ENCODE measurements at regions not wholly inside any gene's neighbourhood (a gene's known extent, or its start where the extent isn't known, plus 50 kb on each side); places are given as distances from the start of the nearest gene placed in this dataset.
A peak's percentile ranks its signal among the peaks of the same experiment; 100 is the strongest.

DNA sequence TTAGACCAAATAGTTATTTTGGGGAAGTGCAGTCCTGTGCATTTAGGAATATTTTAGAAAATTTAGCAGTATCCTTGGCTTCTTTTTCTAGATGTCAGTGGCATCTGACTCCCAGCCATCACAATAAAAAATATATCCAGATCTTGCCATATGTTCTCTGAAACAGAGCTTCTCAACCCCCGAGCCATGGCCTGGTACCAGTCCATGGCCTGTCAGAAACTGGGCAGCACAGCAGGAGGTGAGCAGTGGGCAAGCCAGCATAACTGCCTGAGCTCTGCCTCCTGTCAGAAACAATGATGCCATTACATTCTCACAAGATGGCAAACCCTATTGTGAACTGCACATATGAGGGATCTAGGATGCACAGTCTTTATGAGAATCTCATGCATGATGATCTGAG is 480.0 kb downstream of the LRRIQ3 start:
- Mint-ChIP-seq H3K27me3 (ENCODE audit: unreplicated experiment) (no peaks in the 10 kb centered on the region), H3K4me1 (ENCODE audit: low read depth, unreplicated experiment) (peaks cover under 1% of the 10 kb centered on the region), H3K36me3 (ENCODE audit: unreplicated experiment) (no peaks in the 10 kb centered on the region), H3K9me3 (ENCODE audit: unreplicated experiment) (no peaks in the 10 kb centered on the region), H3K4me3 (ENCODE audit: unreplicated experiment) (no peak overlapping the region), H3K27ac (ENCODE audit: unreplicated experiment) (no peak overlapping the region)
- TF ChIP-seq, protein P1, sequence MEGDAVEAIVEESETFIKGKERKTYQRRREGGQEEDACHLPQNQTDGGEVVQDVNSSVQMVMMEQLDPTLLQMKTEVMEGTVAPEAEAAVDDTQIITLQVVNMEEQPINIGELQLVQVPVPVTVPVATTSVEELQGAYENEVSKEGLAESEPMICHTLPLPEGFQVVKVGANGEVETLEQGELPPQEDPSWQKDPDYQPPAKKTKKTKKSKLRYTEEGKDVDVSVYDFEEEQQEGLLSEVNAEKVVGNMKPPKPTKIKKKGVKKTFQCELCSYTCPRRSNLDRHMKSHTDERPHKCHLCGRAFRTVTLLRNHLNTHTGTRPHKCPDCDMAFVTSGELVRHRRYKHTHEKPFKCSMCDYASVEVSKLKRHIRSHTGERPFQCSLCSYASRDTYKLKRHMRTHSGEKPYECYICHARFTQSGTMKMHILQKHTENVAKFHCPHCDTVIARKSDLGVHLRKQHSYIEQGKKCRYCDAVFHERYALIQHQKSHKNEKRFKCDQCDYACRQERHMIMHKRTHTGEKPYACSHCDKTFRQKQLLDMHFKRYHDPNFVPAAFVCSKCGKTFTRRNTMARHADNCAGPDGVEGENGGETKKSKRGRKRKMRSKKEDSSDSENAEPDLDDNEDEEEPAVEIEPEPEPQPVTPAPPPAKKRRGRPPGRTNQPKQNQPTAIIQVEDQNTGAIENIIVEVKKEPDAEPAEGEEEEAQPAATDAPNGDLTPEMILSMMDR (IDR thresholded peaks at IDR 0.05; ENCODE audit: partially characterized antibody, unreplicated experiment): no peak
- no peak for DNase-seq

DNA sequence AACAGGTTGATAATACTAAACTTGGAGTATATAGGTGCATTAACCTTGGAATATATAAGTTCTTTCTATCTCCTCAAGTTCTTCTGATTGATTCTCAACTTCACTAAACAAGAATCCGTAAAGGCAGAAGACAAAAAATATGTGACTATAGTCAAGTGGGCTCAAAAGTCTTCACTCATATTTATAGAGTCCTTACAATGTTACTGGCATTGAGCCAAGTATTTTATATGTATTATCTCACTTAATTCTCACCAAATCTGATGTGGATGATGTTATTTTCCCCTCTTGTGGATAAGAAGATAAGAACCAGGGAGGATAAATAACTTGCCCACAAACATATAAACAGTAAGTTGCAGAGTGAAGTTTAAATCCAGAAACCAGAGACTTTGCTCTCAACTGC is 486.9 kb downstream of the LRRIQ3 start:
- Mint-ChIP-seq H3K4me1 (ENCODE audit: low read depth, unreplicated experiment) (peaks cover 4% of the 10 kb centered on the region), H3K9me3 (ENCODE audit: unreplicated experiment) (peaks cover 2% of the 10 kb centered on the region), H3K4me3 (ENCODE audit: unreplicated experiment) (no peak overlapping the region), H3K27ac (ENCODE audit: unreplicated experiment) (no peak overlapping the region), H3K27me3 (ENCODE audit: unreplicated experiment) (no peaks in the 10 kb centered on the region), H3K36me3 (ENCODE audit: unreplicated experiment) (no peaks in the 10 kb centered on the region)
- no peak for DNase-seq
- TF ChIP-seq, protein P1 (IDR thresholded peaks at IDR 0.05; ENCODE audit: partially characterized antibody, unreplicated experiment): no peak

DNA sequence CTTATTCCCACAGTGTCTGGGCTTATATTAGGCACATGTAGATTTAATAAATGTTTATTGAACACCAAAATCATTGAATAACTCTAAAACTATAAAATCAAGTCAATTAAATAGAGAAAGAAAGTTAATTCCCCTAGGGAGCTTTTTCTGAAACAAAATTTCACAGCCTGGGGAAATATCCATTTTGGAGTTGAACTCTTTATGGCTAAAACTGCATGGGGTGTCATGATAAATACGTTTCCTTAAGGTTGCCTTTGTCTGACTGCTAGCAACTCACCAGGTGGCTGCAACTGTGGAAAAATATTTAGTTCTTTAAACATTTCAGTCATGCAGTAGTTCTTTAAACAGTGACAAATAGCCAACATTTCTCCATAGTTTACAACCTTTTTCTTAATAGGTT is 496.1 kb downstream of the LRRIQ3 start:
- no peak overlapping the region for H3K4me3 Mint-ChIP-seq (ENCODE audit: unreplicated experiment)
- TF ChIP-seq, protein P1 (IDR thresholded peaks at IDR 0.05; ENCODE audit: partially characterized antibody, unreplicated experiment): no peak

DNA sequence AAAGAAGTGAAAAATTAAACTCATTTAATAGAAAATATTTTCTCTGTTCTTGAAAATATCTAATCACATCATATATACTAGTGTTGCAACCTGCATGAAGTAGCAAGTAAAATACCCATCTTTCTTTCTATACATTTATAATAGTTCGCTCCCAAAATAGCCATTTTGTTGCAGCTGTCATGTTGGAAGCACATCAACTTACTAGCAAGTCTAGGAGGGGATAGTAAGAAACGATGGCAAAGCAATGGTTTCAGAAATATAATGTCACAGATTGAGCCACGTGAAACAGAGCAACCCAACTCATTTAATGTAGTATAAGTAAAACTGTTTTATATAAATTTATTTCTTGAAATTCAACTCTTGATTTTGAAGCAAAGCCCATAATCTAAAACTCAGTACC is 521.8 kb downstream of the LRRIQ3 start:
- Mint-ChIP-seq H3K4me3 (ENCODE audit: unreplicated experiment) (no peak overlapping the region), H3K9me3 (ENCODE audit: unreplicated experiment) (no peaks in the 10 kb centered on the region), H3K4me1 (ENCODE audit: low read depth, unreplicated experiment) (no peaks in the 10 kb centered on the region), H3K27me3 (ENCODE audit: unreplicated experiment) (no peaks in the 10 kb centered on the region), H3K27ac (ENCODE audit: unreplicated experiment) (no peak overlapping the region), H3K36me3 (ENCODE audit: unreplicated experiment) (no peaks in the 10 kb centered on the region)
- no peak for DNase-seq
- TF ChIP-seq, protein P1 (IDR thresholded peaks at IDR 0.05; ENCODE audit: partially characterized antibody, unreplicated experiment): no peak

More for the DNA sequence above, 496.1 kb downstream of the LRRIQ3 start:
- no peaks in the 10 kb centered on the region for H3K27me3 Mint-ChIP-seq (ENCODE audit: unreplicated experiment)
- no peak overlapping the region for H3K27ac Mint-ChIP-seq (ENCODE audit: unreplicated experiment)
- DNase-seq: no peak
- no peaks in the 10 kb centered on the region for H3K9me3 Mint-ChIP-seq (ENCODE audit: unreplicated experiment)
- H3K36me3 Mint-ChIP-seq (ENCODE audit: unreplicated experiment): no peaks in the 10 kb centered on the region
- H3K4me1 Mint-ChIP-seq (ENCODE audit: low read depth, unreplicated experiment): no peaks in the 10 kb centered on the region

DNA sequence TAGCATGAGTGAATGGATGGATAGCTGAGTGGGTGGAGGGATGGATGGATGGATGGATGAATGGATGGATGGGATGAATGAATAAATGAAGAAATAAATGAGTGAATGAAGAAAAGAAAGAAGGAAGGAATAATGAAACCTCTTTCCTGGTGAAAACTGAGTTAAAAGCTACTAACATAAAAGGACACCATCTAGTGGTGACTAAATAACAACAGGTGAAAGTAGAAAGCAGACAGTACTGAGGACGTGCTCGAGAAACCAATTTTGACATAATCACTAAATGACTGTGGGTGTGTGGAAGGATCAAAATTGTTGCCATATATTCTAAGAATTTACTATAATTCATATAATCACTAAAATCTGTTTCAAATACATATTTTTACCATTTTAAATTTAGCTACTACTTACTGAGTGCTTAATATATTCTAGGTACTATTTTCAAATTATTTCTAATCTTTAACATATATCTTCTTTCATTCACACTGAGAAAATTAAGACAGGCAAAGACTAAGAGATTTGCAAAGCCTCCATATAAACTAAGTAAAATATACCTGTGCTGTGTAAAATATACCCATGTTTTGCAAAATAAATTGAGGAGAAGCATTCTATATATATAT is 522.9 kb downstream of the LRRIQ3 start:
- H3K9me3 Mint-ChIP-seq (ENCODE audit: unreplicated experiment): no peaks in the 10 kb centered on the region
- no peaks in the 10 kb centered on the region for H3K4me1 Mint-ChIP-seq (ENCODE audit: low read depth, unreplicated experiment)
- H3K27ac Mint-ChIP-seq (ENCODE audit: unreplicated experiment): no peak overlapping the region
- no peaks in the 10 kb centered on the region for H3K27me3 Mint-ChIP-seq (ENCODE audit: unreplicated experiment)
- TF ChIP-seq, protein P1 (IDR thresholded peaks at IDR 0.05; ENCODE audit: partially characterized antibody, unreplicated experiment): peak; percentile 72
- no peak overlapping the region for H3K4me3 Mint-ChIP-seq (ENCODE audit: unreplicated experiment)
- no peaks in the 10 kb centered on the region for H3K36me3 Mint-ChIP-seq (ENCODE audit: unreplicated experiment)
- DNase-seq: no peak

All from glutamatergic neuron (in vitro differentiated cells).